ENCODE measurements at regions not wholly inside any gene's neighbourhood (a gene's known extent, or its start where the extent isn't known, plus 50 kb on each side); places are given as distances from the start of the nearest gene placed in this dataset.
A peak's percentile ranks its signal among the peaks of the same experiment; 100 is the strongest.

GRCh38 chr15:81893182-81893835 lies 152.5 kb downstream of the MEX3B start:
- Histone ChIP-seq H3K27ac (no peak overlapping the region), H3K4me3 (no peak overlapping the region), H3K36me3 (no peaks in the 10 kb centered on the region), H3K4me1 (peaks cover 0 to 8% (median 0%) of the 10 kb centered on the region in 9 donors), H3K27me3 (no peaks in the 10 kb centered on the region), H3K9me3 (no peaks in the 10 kb centered on the region)
- no peak for ATAC-seq
- intact Hi-C loops (cut with DNase I): no loop called here
- no peak for TF ChIP-seq CTCF (IDR thresholded peaks at IDR 0.05)
- WGBS, 2 donors: 62% methylated on average over 4 of the region's 4 CpGs
- no peak for DNase-seq

GRCh38 chr15:81890496-81890895 lies 155.3 kb downstream of the MEX3B start:
- TF ChIP-seq CTCF (IDR thresholded peaks at IDR 0.05): no peak
- no peak overlapping the region for H3K4me3 ChIP-seq
- no peak for ATAC-seq
- no peaks in the 10 kb centered on the region for H3K9me3 ChIP-seq
- no peak overlapping the region for H3K27ac ChIP-seq
- H3K4me1 ChIP-seq: peaks cover 0 to 11% (median 0%) of the 10 kb centered on the region in 9 donors
- no peaks in the 10 kb centered on the region for H3K27me3 ChIP-seq
- intact Hi-C loops (cut with DNase I): no loop called here
- WGBS, 2 donors: 93 to 94% methylated on average over 1 of the region's 1 CpG
- no peak for DNase-seq
- no peaks in the 10 kb centered on the region for H3K36me3 ChIP-seq

GRCh38 chr15:81889485-81889881 lies 156.3 kb downstream of the MEX3B start:
- 80 to 85% methylated on average over 2 of the region's 2 CpGs for WGBS, 2 donors
- ATAC-seq: no peak
- Histone ChIP-seq H3K36me3 (no peaks in the 10 kb centered on the region), H3K4me3 (no peak overlapping the region), H3K27me3 (no peaks in the 10 kb centered on the region), H3K9me3 (no peaks in the 10 kb centered on the region), H3K27ac (no peak overlapping the region), H3K4me1 (peaks cover 0 to 11% (median 0%) of the 10 kb centered on the region in 9 donors)
- TF ChIP-seq CTCF (IDR thresholded peaks at IDR 0.05): no peak
- DNase-seq: no peak
- intact Hi-C loops (cut with DNase I): no loop called here

GRCh38 chr15:81888748-81889484 lies 156.9 kb downstream of the MEX3B start:
- intact Hi-C loops (cut with DNase I): no loop called here
- H3K36me3 ChIP-seq: no peaks in the 10 kb centered on the region
- DNase-seq (peak in 1 of 2 donors; percentile 8), ATAC-seq (peak in 1 of 8 donors; percentile 33)
- no peaks in the 10 kb centered on the region for H3K9me3 ChIP-seq
- no peak overlapping the region for H3K4me3 ChIP-seq
- H3K27ac ChIP-seq: no peak overlapping the region
- WGBS, 2 donors: 55 to 58% methylated on average over 10 of the region's 10 CpGs
- TF ChIP-seq CTCF (IDR thresholded peaks at IDR 0.05): no peak
- H3K27me3 ChIP-seq: no peaks in the 10 kb centered on the region
- peaks cover 0 to 11% (median 0%) of the 10 kb centered on the region in 9 donors for H3K4me1 ChIP-seq
